ENCODE measurements at regions not wholly inside any gene's neighbourhood (a gene's known extent, or its start where the extent isn't known, plus 50 kb on each side); places are given as distances from the start of the nearest gene placed in this dataset.

DNA sequence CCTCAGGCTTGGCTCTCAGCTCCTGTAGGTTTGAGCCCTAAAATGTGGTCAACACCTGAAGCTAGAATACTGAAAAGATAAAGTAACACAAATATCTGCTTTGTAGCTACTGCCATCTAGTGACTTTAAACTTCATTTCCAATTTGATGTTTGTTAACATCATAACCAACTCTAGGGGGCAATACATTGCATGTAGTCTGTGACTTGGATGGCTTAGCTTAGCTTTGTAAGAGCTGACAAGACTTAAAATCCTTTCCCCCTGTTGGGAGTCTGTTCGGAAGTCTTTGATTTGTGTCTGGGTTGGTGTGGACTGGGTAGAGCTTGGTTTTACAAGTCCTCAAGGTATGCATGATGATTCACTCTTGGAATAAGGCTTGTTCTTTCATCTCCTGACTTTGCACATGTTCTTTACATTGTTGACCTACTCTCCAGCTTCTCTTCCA, 51.7 kb downstream of the SCN11A start:
- TF ChIP-seq, protein P1, sequence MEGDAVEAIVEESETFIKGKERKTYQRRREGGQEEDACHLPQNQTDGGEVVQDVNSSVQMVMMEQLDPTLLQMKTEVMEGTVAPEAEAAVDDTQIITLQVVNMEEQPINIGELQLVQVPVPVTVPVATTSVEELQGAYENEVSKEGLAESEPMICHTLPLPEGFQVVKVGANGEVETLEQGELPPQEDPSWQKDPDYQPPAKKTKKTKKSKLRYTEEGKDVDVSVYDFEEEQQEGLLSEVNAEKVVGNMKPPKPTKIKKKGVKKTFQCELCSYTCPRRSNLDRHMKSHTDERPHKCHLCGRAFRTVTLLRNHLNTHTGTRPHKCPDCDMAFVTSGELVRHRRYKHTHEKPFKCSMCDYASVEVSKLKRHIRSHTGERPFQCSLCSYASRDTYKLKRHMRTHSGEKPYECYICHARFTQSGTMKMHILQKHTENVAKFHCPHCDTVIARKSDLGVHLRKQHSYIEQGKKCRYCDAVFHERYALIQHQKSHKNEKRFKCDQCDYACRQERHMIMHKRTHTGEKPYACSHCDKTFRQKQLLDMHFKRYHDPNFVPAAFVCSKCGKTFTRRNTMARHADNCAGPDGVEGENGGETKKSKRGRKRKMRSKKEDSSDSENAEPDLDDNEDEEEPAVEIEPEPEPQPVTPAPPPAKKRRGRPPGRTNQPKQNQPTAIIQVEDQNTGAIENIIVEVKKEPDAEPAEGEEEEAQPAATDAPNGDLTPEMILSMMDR (IDR thresholded peaks at IDR 0.05; ENCODE audit: insufficient read depth, low read length): peak; percentile 70
- no peak for TF ChIP-seq POLR2AphosphoS5 (IDR thresholded peaks at IDR 0.05; ENCODE audit: low read depth)
